SK-N-SH treated with all-trans-retinoic acid at 6 μM for 48 hours (cell line): ENCODE measurements at regions not wholly inside any gene's neighbourhood (a gene's known extent, or its start where the extent isn't known, plus 50 kb on each side); places are given as distances from the start of the nearest gene placed in this dataset.

Experiments
- BACH2 ChIP-seq: fragments of 250-450 bp; sonication (Bioruptor Pico); IDR thresholded peaks from 2 replicates; pipeline ENCODE4 v1.9.0; 2021; ENCODE audit warnings: mild to moderate bottlenecking, borderline replicate concordance
- CSDC2 ChIP-seq: fragments of 250-450 bp; sonication (Bioruptor Pico); IDR thresholded peaks from 2 replicates; pipeline ENCODE4 v1.5.0; 2020; ENCODE audit warnings: mild to moderate bottlenecking, moderate library complexity
- ESRRG ChIP-seq: fragments of 250-450 bp; sonication (Bioruptor Pico); IDR thresholded peaks from 2 replicates; pipeline ENCODE4 v1.6.1; 2021; ENCODE audit warnings: mild to moderate bottlenecking
- TCF4 ChIP-seq: fragments of 250-450 bp; sonication (Bioruptor Pico); IDR thresholded peaks from 2 replicates; pipeline ENCODE4 v1.8.0; 2021; ENCODE audit warnings: mild to moderate bottlenecking, moderate library complexity, borderline replicate concordance
- ZNF565 ChIP-seq: fragments of 450-650 bp; formaldehyde crosslinking; conservative IDR thresholded peaks from 2 replicates; pipeline ENCODE4 v1.5.0; 2020; ENCODE audit warnings: low read depth, mild to moderate bottlenecking, moderate library complexity
- ZNF8 ChIP-seq: fragments of 450-650 bp; formaldehyde crosslinking; IDR thresholded peaks from 2 replicates; pipeline ENCODE4 v1.5.0; 2020; ENCODE audit warnings: mild to moderate bottlenecking, moderate library complexity
- TF ChIP-seq, protein P1 (sequence below): fragments of 250-450 bp; sonication (Bioruptor Pico); IDR thresholded peaks from 2 replicates; pipeline ENCODE4 v1.5.1; 2021; ENCODE audit warnings: mild to moderate bottlenecking, moderate library complexity
- TF ChIP-seq, protein P2 (sequence below): fragments of 250-450 bp; sonication (Bioruptor Pico); IDR thresholded peaks from 2 replicates; pipeline ENCODE4 v1.5.1; 2020; ENCODE audit warnings: low read depth, mild to moderate bottlenecking, moderate library complexity

DNA sequence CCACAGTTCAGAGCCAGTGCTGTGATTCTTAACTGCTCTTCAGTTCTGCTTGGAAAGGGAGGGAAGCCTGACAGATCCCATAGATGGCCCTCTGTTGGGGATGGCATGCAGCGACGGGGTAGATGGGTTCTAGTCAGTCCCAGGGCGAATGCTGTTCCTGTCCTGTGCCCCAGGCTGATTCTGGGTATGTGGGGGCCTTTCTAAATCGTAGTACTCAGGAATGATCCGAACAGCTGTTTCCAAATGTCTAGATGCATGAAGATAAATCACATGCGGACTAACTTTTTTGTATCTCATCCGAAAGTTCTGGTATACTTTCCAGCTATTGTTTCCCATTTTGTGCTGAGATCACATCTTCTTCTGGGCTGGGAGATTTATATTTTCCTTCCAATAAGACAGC lies 186.0 kb upstream of the MKI67 start:
- TF ChIP-seq ESRRG (CRISPR knock-in tag) (no peak), CSDC2 (CRISPR knock-in tag) (no peak), ZNF8 (CRISPR knock-in tag) (no peak), ZNF565 (no peak), BACH2 (CRISPR knock-in tag) (no peak), TCF4 (no peak)
- TF ChIP-seq, protein P1, sequence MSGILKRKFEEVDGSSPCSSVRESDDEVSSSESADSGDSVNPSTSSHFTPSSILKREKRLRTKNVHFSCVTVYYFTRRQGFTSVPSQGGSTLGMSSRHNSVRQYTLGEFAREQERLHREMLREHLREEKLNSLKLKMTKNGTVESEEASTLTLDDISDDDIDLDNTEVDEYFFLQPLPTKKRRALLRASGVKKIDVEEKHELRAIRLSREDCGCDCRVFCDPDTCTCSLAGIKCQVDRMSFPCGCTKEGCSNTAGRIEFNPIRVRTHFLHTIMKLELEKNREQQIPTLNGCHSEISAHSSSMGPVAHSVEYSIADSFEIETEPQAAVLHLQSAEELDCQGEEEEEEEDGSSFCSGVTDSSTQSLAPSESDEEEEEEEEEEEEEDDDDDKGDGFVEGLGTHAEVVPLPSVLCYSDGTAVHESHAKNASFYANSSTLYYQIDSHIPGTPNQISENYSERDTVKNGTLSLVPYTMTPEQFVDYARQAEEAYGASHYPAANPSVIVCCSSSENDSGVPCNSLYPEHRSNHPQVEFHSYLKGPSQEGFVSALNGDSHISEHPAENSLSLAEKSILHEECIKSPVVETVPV = no peak
- TF ChIP-seq, protein P2, sequence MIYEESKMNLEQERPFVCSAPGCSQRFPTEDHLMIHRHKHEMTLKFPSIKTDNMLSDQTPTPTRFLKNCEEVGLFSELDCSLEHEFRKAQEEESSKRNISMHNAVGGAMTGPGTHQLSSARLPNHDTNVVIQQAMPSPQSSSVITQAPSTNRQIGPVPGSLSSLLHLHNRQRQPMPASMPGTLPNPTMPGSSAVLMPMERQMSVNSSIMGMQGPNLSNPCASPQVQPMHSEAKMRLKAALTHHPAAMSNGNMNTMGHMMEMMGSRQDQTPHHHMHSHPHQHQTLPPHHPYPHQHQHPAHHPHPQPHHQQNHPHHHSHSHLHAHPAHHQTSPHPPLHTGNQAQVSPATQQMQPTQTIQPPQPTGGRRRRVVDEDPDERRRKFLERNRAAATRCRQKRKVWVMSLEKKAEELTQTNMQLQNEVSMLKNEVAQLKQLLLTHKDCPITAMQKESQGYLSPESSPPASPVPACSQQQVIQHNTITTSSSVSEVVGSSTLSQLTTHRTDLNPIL = no peak
